B cell (primary cell): ENCODE measurements at regions not wholly inside any gene's neighbourhood (a gene's known extent, or its start where the extent isn't known, plus 50 kb on each side); places are given as distances from the start of the nearest gene placed in this dataset.

Source experiments
- EZH2 ChIP-seq: IDR thresholded peaks from 2 replicates; pipeline ENCODE4 v1.6.1; 2012; ENCODE audit warnings: borderline replicate concordance, low read depth, mild to moderate bottlenecking, moderate library complexity, low read length; ENCODE audit not compliant: insufficient read depth, poor library complexity, severe bottlenecking
- TF ChIP-seq, protein P1 (sequence below): fragments of 200-600 bp; IDR thresholded peaks from one replicate; pipeline ENCODE4 v1.8.0; 2022; ENCODE audit warnings: antibody characterized with exemption, mild to moderate bottlenecking

DNA sequence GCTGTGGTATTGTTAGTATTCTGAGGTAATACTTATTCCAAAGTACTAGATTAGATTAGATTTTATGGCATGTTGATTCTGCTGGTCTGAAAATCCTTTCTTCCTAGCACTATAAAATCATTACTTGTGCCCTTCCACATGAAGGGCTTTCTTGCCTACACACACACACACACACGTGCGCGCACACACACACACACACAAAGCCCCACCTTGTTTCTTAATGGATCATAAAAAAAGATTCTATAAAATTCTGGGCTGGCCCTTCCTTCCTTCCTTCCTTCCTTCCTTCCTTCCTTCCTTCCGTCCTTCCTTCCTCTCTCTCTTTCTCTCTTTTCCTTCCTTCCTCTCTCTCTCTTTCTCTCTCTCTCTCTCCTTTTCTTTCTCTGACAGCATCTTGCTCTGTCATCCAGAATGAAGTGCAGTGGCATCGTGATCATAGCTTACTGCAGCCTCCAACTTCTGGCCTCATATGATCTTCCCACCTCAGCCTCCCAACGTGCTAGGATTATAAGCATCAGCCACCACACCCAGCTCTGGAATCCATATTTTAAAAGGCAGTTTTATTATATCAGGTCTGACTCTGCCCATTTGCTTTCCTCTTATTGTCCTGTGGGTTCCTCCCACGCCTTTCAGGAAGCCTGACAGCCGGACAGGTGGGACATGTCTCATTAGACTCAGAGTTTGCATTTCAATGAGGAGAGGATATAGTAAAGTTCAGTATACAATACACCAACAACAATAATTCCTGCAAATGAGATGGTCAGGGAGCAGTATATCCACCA, 321.1 kb downstream of the PIK3C3 start:
- TF ChIP-seq, protein P1, sequence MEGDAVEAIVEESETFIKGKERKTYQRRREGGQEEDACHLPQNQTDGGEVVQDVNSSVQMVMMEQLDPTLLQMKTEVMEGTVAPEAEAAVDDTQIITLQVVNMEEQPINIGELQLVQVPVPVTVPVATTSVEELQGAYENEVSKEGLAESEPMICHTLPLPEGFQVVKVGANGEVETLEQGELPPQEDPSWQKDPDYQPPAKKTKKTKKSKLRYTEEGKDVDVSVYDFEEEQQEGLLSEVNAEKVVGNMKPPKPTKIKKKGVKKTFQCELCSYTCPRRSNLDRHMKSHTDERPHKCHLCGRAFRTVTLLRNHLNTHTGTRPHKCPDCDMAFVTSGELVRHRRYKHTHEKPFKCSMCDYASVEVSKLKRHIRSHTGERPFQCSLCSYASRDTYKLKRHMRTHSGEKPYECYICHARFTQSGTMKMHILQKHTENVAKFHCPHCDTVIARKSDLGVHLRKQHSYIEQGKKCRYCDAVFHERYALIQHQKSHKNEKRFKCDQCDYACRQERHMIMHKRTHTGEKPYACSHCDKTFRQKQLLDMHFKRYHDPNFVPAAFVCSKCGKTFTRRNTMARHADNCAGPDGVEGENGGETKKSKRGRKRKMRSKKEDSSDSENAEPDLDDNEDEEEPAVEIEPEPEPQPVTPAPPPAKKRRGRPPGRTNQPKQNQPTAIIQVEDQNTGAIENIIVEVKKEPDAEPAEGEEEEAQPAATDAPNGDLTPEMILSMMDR, result no peak
- TF ChIP-seq EZH2, result no peak
